ENCODE measurements at regions not wholly inside any gene's neighbourhood (a gene's known extent, or its start where the extent isn't known, plus 50 kb on each side); places are given as distances from the start of the nearest gene placed in this dataset.

GRCh38 chr4:38406243-38406642 lies 257.8 kb upstream of the KLF3 start:
- no peak for TF ChIP-seq CTCF (IDR thresholded peaks at IDR 0.05; ENCODE audit: poor library complexity, severe bottlenecking)
- no peak for TF ChIP-seq EZH2 (IDR thresholded peaks at IDR 0.05; ENCODE audit: borderline replicate concordance, insufficient read depth, low read length, poor library complexity, severe bottlenecking)
- TF ChIP-seq RAD21 (conservative IDR thresholded peaks at IDR 0.05) = no peak
- no peak for TF ChIP-seq POLR2AphosphoS5 (IDR thresholded peaks at IDR 0.05)
- no peak for TF ChIP-seq EP300 (conservative IDR thresholded peaks at IDR 0.05; ENCODE audit: poor library complexity, severe bottlenecking)
